H1 (cell line): ENCODE measurements at regions not wholly inside any gene's neighbourhood (a gene's known extent, or its start where the extent isn't known, plus 50 kb on each side); places are given as distances from the start of the nearest gene placed in this dataset.

Source experiments
- CTCF ChIA-PET: fragments of 300-600 bp; sonication (Branson Sonifier 250); formaldehyde crosslinking; loops from one replicate; lab custom pipeline; 2021; ENCODE audit not compliant: partially characterized antibody; lab: Charles Lee
- POLR2A ChIA-PET: fragments of 300-600 bp; sonication (Branson Sonifier 250); formaldehyde crosslinking; loops from one replicate; lab custom pipeline; 2021; ENCODE audit warnings: inconsistent platforms; ENCODE audit not compliant: partially characterized antibody; lab: Charles Lee
- DNase-seq, 2 experiments: peaks; one replicate each; pipeline versions ENCODE4 v3.0.0 to v3.0.0-alpha.2; 2010 to 2022; ENCODE audit warnings: low spot score in 2 of 2, low read depth in 1 of 2, mixed read lengths in 1 of 2
- FAIRE-seq: peaks from 2 replicates; lab custom pipeline; 2011; peaks lifted over from hg19 to GRCh38; lab: Jason Lieb, UNC
- H2AFZ ChIP-seq: 2 replicates; pipeline ENCODE4 v1.8.1; 2012; ENCODE audit warnings: low read length, inconsistent platforms
- H2AK5ac ChIP-seq: 2 replicates; pipeline ENCODE4 v1.6.1; 2013; ENCODE audit warnings: low read depth, low read length
- H2BK120ac ChIP-seq: replicated peaks from 2 replicates; pipeline ENCODE3; 2013; ENCODE audit warnings: low read depth, low read length, inconsistent platforms
- H2BK12ac ChIP-seq: 2 replicates; pipeline ENCODE4 v1.6.1; 2013; ENCODE audit warnings: low read depth, low read length
- H2BK15ac ChIP-seq: 2 replicates; pipeline ENCODE4 v1.6.1; 2013; ENCODE audit warnings: low read length
- H2BK20ac ChIP-seq: 2 replicates; pipeline ENCODE4 v1.6.1; 2013; ENCODE audit warnings: low read length
- H2BK5ac ChIP-seq: 2 replicates; pipeline ENCODE4 v1.6.1; 2013; ENCODE audit warnings: low read depth, low read length
- H3K14ac ChIP-seq: 2 replicates; pipeline ENCODE4 v1.6.1; 2013; ENCODE audit warnings: inconsistent platforms; ENCODE audit not compliant: insufficient read length
- H3K18ac ChIP-seq: 2 replicates; pipeline ENCODE4 v1.6.1; 2013; ENCODE audit warnings: low read length; ENCODE audit errors: extremely low read depth
- H3K23ac ChIP-seq: 2 replicates; pipeline ENCODE4 v1.6.1; 2013; ENCODE audit warnings: inconsistent platforms; ENCODE audit not compliant: insufficient read length
- H3K23me2 ChIP-seq: 2 replicates; pipeline ENCODE4 v1.6.1; 2013; ENCODE audit warnings: low read depth, low read length
- H3K27ac ChIP-seq: 2 replicates; pipeline ENCODE4 v1.6.1; 2011; ENCODE audit warnings: low read depth, low read length, inconsistent platforms
- H3K27me3 ChIP-seq, 4 experiments: replicated peaks in 1 of 4; 1 replicate in 1 of 4; 2 replicates in 3 of 4; pipeline versions ENCODE4 v1.6.1 to v1.8.1; 2011 to 2013; ENCODE audit warnings: low read length in 3 of 4, mild to moderate bottlenecking in 3 of 4, inconsistent platforms in 2 of 4, mixed read lengths in 2 of 4, moderate library complexity in 1 of 4; ENCODE audit not compliant: control insufficient read depth in 3 of 4, insufficient read depth in 3 of 4; ENCODE audit errors: extremely low read depth in 1 of 4
- H3K36me3 ChIP-seq, 4 experiments: 2 replicates each; pipeline versions ENCODE4 v1.6.1 to v1.8.1; 2011 to 2013; ENCODE audit warnings: mild to moderate bottlenecking in 4 of 4, low read length in 3 of 4, moderate library complexity in 2 of 4, control low read depth in 1 of 4, inconsistent platforms in 1 of 4; ENCODE audit not compliant: insufficient read depth in 4 of 4, control insufficient read depth in 2 of 4
- H3K4ac ChIP-seq: replicated peaks from 2 replicates; pipeline ENCODE3; 2013; ENCODE audit warnings: low read length, low read depth, mixed read lengths, inconsistent platforms; ENCODE audit not compliant: insufficient read length
- H3K4me1 ChIP-seq, 4 experiments: replicated peaks in 1 of 4; 1 replicate in 1 of 4; 2 replicates in 3 of 4; pipeline versions ENCODE4 v1.6.1 to v1.8.1; 2011 to 2013; ENCODE audit warnings: low read length in 3 of 4, inconsistent platforms in 2 of 4, mixed read lengths in 1 of 4; ENCODE audit not compliant: insufficient read depth in 4 of 4, control insufficient read depth in 3 of 4
- H3K4me2 ChIP-seq, 2 experiments: 2 replicates each; pipeline versions ENCODE4 v1.6.1 to v1.8.1; 2011 to 2013; ENCODE audit warnings: low read depth in 2 of 2, low read length in 2 of 2, control low read depth in 1 of 2, inconsistent platforms in 1 of 2, mild to moderate bottlenecking in 1 of 2; ENCODE audit not compliant: insufficient read depth in 1 of 2
- H3K4me3 ChIP-seq, 4 experiments: fragments of 200-600, 300-600 bp in 1 of 4; sonication (generic), shearing (Covaris generic), sonication (Bioruptor Twin) in 1 of 4; 2 replicates each; pipeline versions ENCODE4 v1.5.1 to v1.8.1; 2011 to 2016; ENCODE audit warnings: low read length in 4 of 4, low read depth in 3 of 4, control low read depth in 2 of 4, inconsistent platforms in 2 of 4, mild to moderate bottlenecking in 2 of 4, mixed read lengths in 1 of 4, moderate library complexity in 1 of 4; ENCODE audit not compliant: insufficient read depth in 2 of 4; ENCODE audit errors: extremely low read depth in 1 of 4
- H3K56ac ChIP-seq: replicated peaks from 2 replicates; pipeline ENCODE3; 2013; ENCODE audit warnings: low read depth, mild to moderate bottlenecking, mixed read lengths, low read length, inconsistent platforms; ENCODE audit not compliant: insufficient read length
- H3K79me1 ChIP-seq: 2 replicates; pipeline ENCODE4 v1.6.1; 2013; ENCODE audit warnings: low read depth, low read length, control low read depth
- H3K79me2 ChIP-seq, 2 experiments: 2 replicates each; pipeline versions ENCODE4 v1.6.1 to v1.8.1; 2012 to 2013; ENCODE audit warnings: low read length in 2 of 2, mild to moderate bottlenecking in 2 of 2, inconsistent platforms in 1 of 2; ENCODE audit not compliant: insufficient read depth in 2 of 2, control insufficient read depth in 1 of 2
- H3K9ac ChIP-seq, 4 experiments: replicated peaks in 1 of 4; 1 replicate in 1 of 4; 2 replicates in 3 of 4; pipeline versions ENCODE4 v1.6.1 to v1.8.1; 2011 to 2013; ENCODE audit warnings: low read depth in 3 of 4, low read length in 3 of 4, control low read depth in 2 of 4, mild to moderate bottlenecking in 2 of 4, moderate library complexity in 2 of 4, inconsistent platforms in 1 of 4; ENCODE audit errors: extremely low read depth in 1 of 4
- H3K9me3 ChIP-seq, 2 experiments: 2 replicates each; pipeline versions ENCODE4 v1.6.1 to v1.8.1; 2012 to 2013; ENCODE audit warnings: mild to moderate bottlenecking in 2 of 2, moderate library complexity in 2 of 2, control low read depth in 1 of 2, inconsistent platforms in 1 of 2, low read depth in 1 of 2, low read length in 1 of 2, mixed read lengths in 1 of 2; ENCODE audit not compliant: insufficient read depth in 2 of 2
- H4K20me1 ChIP-seq, 2 experiments: replicated peaks in 1 of 2; 2 replicates each; pipeline versions ENCODE3 to v1.8.1; 2011 to 2013; ENCODE audit warnings: inconsistent platforms in 2 of 2, low read length in 2 of 2, mild to moderate bottlenecking in 1 of 2; ENCODE audit not compliant: insufficient read depth in 2 of 2, control insufficient read depth in 1 of 2
- H4K5ac ChIP-seq: 2 replicates; pipeline ENCODE4 v1.6.1; 2013; ENCODE audit warnings: low read length, low read depth, mixed read lengths, inconsistent platforms; ENCODE audit not compliant: insufficient read length
- H4K8ac ChIP-seq: 2 replicates; pipeline ENCODE4 v1.8.0; 2013; ENCODE audit warnings: mild to moderate bottlenecking, moderate library complexity, low read length, inconsistent platforms; ENCODE audit not compliant: insufficient read depth; ENCODE audit errors: extremely low read depth
- H4K91ac ChIP-seq: replicated peaks from 2 replicates; pipeline ENCODE3; 2013; ENCODE audit warnings: low read length, mixed read lengths, inconsistent platforms; ENCODE audit not compliant: insufficient read length
- ATF3 ChIP-seq: IDR thresholded peaks from 2 replicates; pipeline ENCODE4 v1.6.1; 2011; ENCODE audit warnings: low read depth, mild to moderate bottlenecking, low read length; ENCODE audit not compliant: insufficient read depth
- BACH1 ChIP-seq: IDR thresholded peaks from 2 replicates; pipeline ENCODE4 v1.6.1; 2012; ENCODE audit warnings: low read length, improper control_type of control experiment
- CREB1 ChIP-seq: IDR thresholded peaks from 2 replicates; pipeline ENCODE4 v1.6.1; 2012; ENCODE audit warnings: inconsistent platforms
- EP300 ChIP-seq, 2 experiments: IDR thresholded peaks; 1 replicate in 1 of 2; 2 replicates in 1 of 2; pipeline ENCODE4 v1.6.1; 2011 to 2012; ENCODE audit warnings: low read depth in 2 of 2, low read length in 2 of 2, mild to moderate bottlenecking in 2 of 2, borderline replicate concordance in 1 of 2, inconsistent platforms in 1 of 2, moderate library complexity in 1 of 2
- FOSL1 ChIP-seq: IDR thresholded peaks from 2 replicates; pipeline ENCODE4 v1.6.1; 2011; ENCODE audit warnings: mild to moderate bottlenecking, low read depth, low read length, moderate library complexity; ENCODE audit not compliant: insufficient read depth
- KDM1A ChIP-seq: fragments of 200-600, 300-600 bp; sonication (generic); IDR thresholded peaks from 2 replicates; pipeline ENCODE4 v1.7.1; 2016; ENCODE audit warnings: mild to moderate bottlenecking, low read length, borderline replicate concordance
- RAD21 ChIP-seq, 2 experiments: IDR thresholded peaks in 1 of 2; conservative IDR thresholded peaks in 1 of 2; 2 replicates each; pipeline ENCODE4 v1.6.1; 2011; ENCODE audit warnings: low read depth in 2 of 2, low read length in 2 of 2, improper control_type of control experiment in 1 of 2, inconsistent platforms in 1 of 2, mild to moderate bottlenecking in 1 of 2, moderate library complexity in 1 of 2
- RFX5 ChIP-seq: IDR thresholded peaks from 2 replicates; pipeline ENCODE4 v1.6.1; 2011; ENCODE audit warnings: low read depth, low read length, improper control_type of control experiment, borderline replicate concordance
- RNF2 ChIP-seq: fragments of 200-900, 300-1000 bp; sonication (generic); IDR thresholded peaks from 2 replicates; pipeline ENCODE4 v1.7.1; 2016; ENCODE audit warnings: borderline replicate concordance, low read depth, mild to moderate bottlenecking, antibody characterized with exemption, low read length; ENCODE audit not compliant: poor library complexity, severe bottlenecking; ENCODE audit errors: missing control alignments
- SIN3A ChIP-seq, 2 experiments: IDR thresholded peaks in 1 of 2; conservative IDR thresholded peaks in 1 of 2; 2 replicates each; pipeline ENCODE4 v1.6.1; 2011 to 2012; ENCODE audit warnings: low read length in 2 of 2, improper control_type of control experiment in 1 of 2, low read depth in 1 of 2, mild to moderate bottlenecking in 1 of 2
- TBP ChIP-seq: IDR thresholded peaks from 2 replicates; pipeline ENCODE4 v1.6.1; 2011; ENCODE audit warnings: low read depth, low read length, improper control_type of control experiment
- TCF12 ChIP-seq: IDR thresholded peaks from 2 replicates; pipeline ENCODE4 v1.6.1; 2011; ENCODE audit warnings: low read depth, mild to moderate bottlenecking, low read length
- TEAD4 ChIP-seq: IDR thresholded peaks from 2 replicates; pipeline ENCODE4 v1.6.1; 2012; ENCODE audit warnings: low read depth, low read length, inconsistent platforms, mixed read lengths
- WGBS, 2 experiments: shearing (Covaris generic) in 1 of 2; methylation state at CpG; one replicate each; pipeline versions ENCODE4 v1.1.6 to v1.1.7; 2013 to 2015; ENCODE audit warnings: low lambda C conversion rate in 2 of 2, mixed read lengths in 2 of 2, inconsistent platforms in 1 of 2, low coverage in 1 of 2, missing lambda C conversion rate in 1 of 2; ENCODE audit not compliant: insufficient replicate concordance in 2 of 2, insufficient coverage in 1 of 2, insufficient read length in 1 of 2; ENCODE audit errors: extremely low coverage in 1 of 2, missing lambda C conversion rate in 1 of 2; 5-methylcytosine and 5-hydroxymethylcytosine counted together

GRCh38 chr20:48201885-48202284 is 416.6 kb upstream of the SULF2 start:
- no peak overlapping the region for H3K14ac ChIP-seq
- H4K20me1 ChIP-seq: no peaks in the 10 kb centered on the region
- no peak overlapping the region for H2AFZ ChIP-seq
- FAIRE-seq (no peak), DNase-seq (no peak)
- peaks cover 0 to 3% (median 0%) of the 10 kb centered on the region in 4 experiments; a peak in 2 of 7 replicates for H3K4me1 ChIP-seq
- H3K18ac ChIP-seq: no peak overlapping the region
- no peaks in the 10 kb centered on the region for H3K79me1 ChIP-seq
- no peak overlapping the region for H2BK15ac ChIP-seq
- H2AK5ac ChIP-seq: no peak overlapping the region
- no peak overlapping the region for H3K23ac ChIP-seq
- H3K79me2 ChIP-seq: no peaks in the 10 kb centered on the region
- CTCF ChIA-PET: no interaction called here
- H3K27me3 ChIP-seq: no peaks in the 10 kb centered on the region
- H3K4me3 ChIP-seq: no peak overlapping the region
- H4K91ac ChIP-seq: no peak overlapping the region
- WGBS, 2 experiments: 79% methylated on average over 3 of the region's 5 CpGs; no CpG with 5 or more reads in 1 of the 2 experiments
- no peak overlapping the region for H2BK120ac ChIP-seq
- no peak overlapping the region for H3K4ac ChIP-seq
- H3K9ac ChIP-seq: no peak overlapping the region
- H3K56ac ChIP-seq: no peak overlapping the region
- TF ChIP-seq TBP (no peak), SIN3A (conservative IDR thresholded peaks at IDR 0.05 in 1 of 2, IDR thresholded peaks at IDR 0.05 in 1 of 2; ENCODE audit: low read depth in 1 of 2, low read length in 2 of 2) (no peak), ATF3 (no peak), FOSL1 (no peak), RAD21 (IDR thresholded peaks at IDR 0.05 in 1 of 2, conservative IDR thresholded peaks at IDR 0.05 in 1 of 2; ENCODE audit: low read depth in 2 of 2, low read length in 2 of 2) (no peak), KDM1A (no peak), TEAD4 (no peak), RFX5 (no peak), EP300 (IDR thresholded peaks at IDR 0.05; ENCODE audit: borderline replicate concordance in 1 of 2, low read depth in 2 of 2, low read length in 2 of 2) (no peak), RNF2 (no peak), CREB1 (no peak), TCF12 (no peak), BACH1 (no peak)
- H4K8ac ChIP-seq: no peak overlapping the region
- no peak overlapping the region for H4K5ac ChIP-seq
- no peak overlapping the region for H3K4me2 ChIP-seq
- no peaks in the 10 kb centered on the region for H3K23me2 ChIP-seq
- H3K36me3 ChIP-seq: no peaks in the 10 kb centered on the region
- no peak overlapping the region for H2BK20ac ChIP-seq
- H2BK12ac ChIP-seq: no peak overlapping the region
- H3K9me3 ChIP-seq: 0 out of 4 replicates have a peak, but pooled peaks cover 0 to 2% of the 10 kb centered on the region in 2 experiments
- H2BK5ac ChIP-seq: no peak overlapping the region
- POLR2A ChIA-PET: no interaction called here
- no peak overlapping the region for H3K27ac ChIP-seq
